Endodermal cell (in vitro differentiated cells): ENCODE measurements at regions not wholly inside any gene's neighbourhood (a gene's known extent, or its start where the extent isn't known, plus 50 kb on each side); places are given as distances from the start of the nearest gene placed in this dataset.
"Not testable (repeated sequence)": the region's sequence is repeated elsewhere in the genome, so short reads cannot be mapped to it uniquely, and the experiment has no call there.

Experiments used
- DNase-seq: peaks from one replicate; pipeline ENCODE4 v3.0.0-alpha.2; 2017
- H3K27ac ChIP-seq: 2 replicates; pipeline ENCODE4 v1.5.1; 2013; ENCODE audit warnings: mild to moderate bottlenecking, low read depth, low read length, moderate library complexity
- H3K27me3 ChIP-seq: 2 replicates; pipeline ENCODE4 v1.6.1; 2013; ENCODE audit warnings: mild to moderate bottlenecking, low read length, moderate library complexity; ENCODE audit not compliant: insufficient read depth, control insufficient read depth, poor library complexity, severe bottlenecking
- H3K36me3 ChIP-seq: 2 replicates; pipeline ENCODE4 v1.7.0; 2013; ENCODE audit warnings: mild to moderate bottlenecking, low read length, moderate library complexity; ENCODE audit not compliant: control insufficient read depth, insufficient read depth
- H3K4me1 ChIP-seq: one replicate; pipeline ENCODE4 v1.7.0; 2013; ENCODE audit warnings: low read length; ENCODE audit not compliant: control insufficient read depth, insufficient read depth
- H3K4me3 ChIP-seq: 2 replicates; pipeline ENCODE4 v1.5.1; 2013; ENCODE audit warnings: mild to moderate bottlenecking, low read length, moderate library complexity
- H3K9ac ChIP-seq: 2 replicates; pipeline ENCODE4 v1.6.1; 2013; ENCODE audit warnings: mild to moderate bottlenecking, low read length, moderate library complexity; ENCODE audit not compliant: poor library complexity, severe bottlenecking; ENCODE audit errors: extremely low read depth
- H3K9me3 ChIP-seq: 2 replicates; pipeline ENCODE4 v1.6.1; 2013; ENCODE audit warnings: mild to moderate bottlenecking, low read length, moderate library complexity; ENCODE audit not compliant: control insufficient read depth
- H3K27ac Mint-ChIP-seq: 2 replicates; pipeline ENCODE4 v1.8.0; 2020; ENCODE audit warnings: mixed read lengths
- H3K27me3 Mint-ChIP-seq: 2 replicates; pipeline ENCODE4 v1.8.0; 2021; ENCODE audit warnings: mild to moderate bottlenecking, mixed read lengths; ENCODE audit not compliant: insufficient read depth
- H3K36me3 Mint-ChIP-seq: 2 replicates; pipeline ENCODE4 v1.8.0; 2020; ENCODE audit warnings: low read depth, mixed read lengths
- H3K4me1 Mint-ChIP-seq: 2 replicates; pipeline ENCODE4 v1.8.0; 2020; ENCODE audit warnings: mixed read lengths
- H3K4me3 Mint-ChIP-seq: 2 replicates; pipeline ENCODE4 v1.8.0; 2020; ENCODE audit warnings: mild to moderate bottlenecking, moderate library complexity, mixed read lengths
- H3K9me3 Mint-ChIP-seq: 2 replicates; pipeline ENCODE4 v1.8.0; 2020; ENCODE audit warnings: mild to moderate bottlenecking, mixed read lengths
- CTCF ChIP-seq: fragments of 200-600 bp; sonication (generic); conservative IDR thresholded peaks from 2 replicates; pipeline ENCODE4 v1.5.0; 2021; ENCODE audit warnings: antibody characterized with exemption, mild to moderate bottlenecking
- WGBS, 2 experiments: methylation state at CpG; one replicate each; pipeline versions ENCODE4 v1.1.5 to v1.1.7; 2013; ENCODE audit warnings: missing lambda C conversion rate in 2 of 2, mixed read lengths in 1 of 2; ENCODE audit not compliant: insufficient coverage in 1 of 2, insufficient read length in 1 of 2; 5-methylcytosine and 5-hydroxymethylcytosine counted together

- not testable (repeated sequence) for H3K9me3 ChIP-seq, DNase-seq, H3K4me1 ChIP-seq, H3K4me3 Mint-ChIP-seq, H3K27me3 Mint-ChIP-seq, H3K27ac ChIP-seq, H3K9me3 Mint-ChIP-seq, H3K27me3 ChIP-seq, H3K9ac ChIP-seq, H3K27ac Mint-ChIP-seq, H3K4me3 ChIP-seq, H3K4me1 Mint-ChIP-seq, H3K36me3 Mint-ChIP-seq, H3K36me3 ChIP-seq
- 91 to 92% methylated on average over 4 to 5 of the region's 5 CpGs for WGBS, 2 experiments
Observed at GRCh38 chr16:16570055-16570454, 191.1 kb downstream of the NPIPA7 start.

GRCh38 chr16:16570874-16571273, 191.9 kb downstream of the NPIPA7 start:
- not testable (repeated sequence) for H3K4me3 ChIP-seq, H3K4me3 Mint-ChIP-seq, H3K27ac ChIP-seq, H3K9ac ChIP-seq, DNase-seq, H3K4me1 Mint-ChIP-seq, H3K27me3 ChIP-seq, H3K9me3 Mint-ChIP-seq, H3K36me3 Mint-ChIP-seq, H3K36me3 ChIP-seq, H3K9me3 ChIP-seq, H3K27ac Mint-ChIP-seq, H3K27me3 Mint-ChIP-seq, H3K4me1 ChIP-seq
- 95% methylated on average over 2 of the region's 2 CpGs; no CpG with 5 or more reads in 1 of the 2 experiments for WGBS, 2 experiments

- H3K9me3 ChIP-seq, H3K27ac Mint-ChIP-seq, H3K9ac ChIP-seq, H3K27me3 Mint-ChIP-seq, H3K36me3 Mint-ChIP-seq, H3K4me1 ChIP-seq, H3K4me1 Mint-ChIP-seq, DNase-seq, H3K36me3 ChIP-seq, H3K4me3 ChIP-seq, H3K27ac ChIP-seq, H3K27me3 ChIP-seq, H3K9me3 Mint-ChIP-seq, H3K4me3 Mint-ChIP-seq: not testable (repeated sequence)
- 90% methylated on average over 3 of the region's 10 CpGs; no CpG with 5 or more reads in 1 of the 2 experiments for WGBS, 2 experiments
Observed at GRCh38 chr16:16572130-16572774, 193.3 kb downstream of the NPIPA7 start.

GRCh38 chr16:16577062-16577461, 198.1 kb downstream of the NPIPA7 start:
- H3K27me3 ChIP-seq, H3K27me3 Mint-ChIP-seq, H3K4me3 ChIP-seq, DNase-seq, H3K36me3 ChIP-seq, H3K9ac ChIP-seq, H3K4me1 ChIP-seq, H3K9me3 ChIP-seq, H3K4me3 Mint-ChIP-seq, H3K9me3 Mint-ChIP-seq, H3K4me1 Mint-ChIP-seq, H3K27ac Mint-ChIP-seq, H3K27ac ChIP-seq, H3K36me3 Mint-ChIP-seq: not testable (repeated sequence)
- 82% methylated on average over 5 of the region's 5 CpGs; no CpG with 5 or more reads in 1 of the 2 experiments for WGBS, 2 experiments
- TF ChIP-seq CTCF, result peak; percentile 60
